ENCODE measurements at regions not wholly inside any gene's neighbourhood (a gene's known extent, or its start where the extent isn't known, plus 50 kb on each side); places are given as distances from the start of the nearest gene placed in this dataset.
"Not testable (repeated sequence)": the region's sequence is repeated elsewhere in the genome, so short reads cannot be mapped to it uniquely, and the experiment has no call there.

GRCh38 chr10:108632144-108632543 is 1291.2 kb downstream of the XPNPEP1 start:
- H3K27ac Mint-ChIP-seq = no peak overlapping the region
- H3K4me1 Mint-ChIP-seq = peaks cover 18 to 26% (median 21%) of the 10 kb centered on the region in 3 donors
- no peaks in the 10 kb centered on the region for H3K36me3 Mint-ChIP-seq
- H3K4me3 Mint-ChIP-seq = peak overlapping the region in 1 of 8 donors; percentile 1
- H3K27me3 Mint-ChIP-seq = no peaks in the 10 kb centered on the region
- ATAC-seq (ENCODE audit: low read depth in 2 of 2) (no peak), DNase-seq (no peak)
- H3K9me3 Mint-ChIP-seq = peaks cover 0 to 8% (median 2%) of the 10 kb centered on the region in 7 donors

- Mint-ChIP-seq H3K27me3 (no peaks in the 10 kb centered on the region), H3K9me3 (peaks cover 0 to 6% (median 1%) of the 10 kb centered on the region in 7 donors), H3K4me3 (peak overlapping the region in 1 of 8 donors; percentile 29), H3K27ac (peak overlapping the region in 2 of 6 donors; percentile 37 to 46), H3K36me3 (no peaks in the 10 kb centered on the region), H3K4me1 (peaks cover 18 to 26% (median 21%) of the 10 kb centered on the region in 3 donors)
- ATAC-seq (ENCODE audit: low read depth in 2 of 2) (peak; percentile 40 to 82), DNase-seq (no peak)
These were observed 1292.0 kb downstream of the XPNPEP1 start for GRCh38 chr10:108631332-108631731.

- ATAC-seq (ENCODE audit: low read depth in 2 of 2) = no peak
These were observed 1293.5 kb downstream of the XPNPEP1 start for GRCh38 chr10:108629834-108630233.

GRCh38 chr10:108624052-108624451 is 1299.3 kb downstream of the XPNPEP1 start:
- Mint-ChIP-seq H3K27me3 (peaks cover 0 to 6% (median 0%) of the 10 kb centered on the region in 3 donors), H3K4me1 (no peaks in the 10 kb centered on the region), H3K9me3 (peaks cover 0 to 10% (median 0%) of the 10 kb centered on the region in 7 donors), H3K27ac (no peak overlapping the region), H3K36me3 (no peaks in the 10 kb centered on the region), H3K4me3 (no peak overlapping the region)
- no peak for ATAC-seq (ENCODE audit: low read depth in 2 of 2)
- no peak for DNase-seq

More at GRCh38 chr10:108629834-108630233, 1293.5 kb downstream of the XPNPEP1 start:
- Mint-ChIP-seq H3K27me3 (peaks cover 0 to 6% (median 0%) of the 10 kb centered on the region in 3 donors), H3K9me3 (peaks cover 0 to 4% (median 0%) of the 10 kb centered on the region in 7 donors), H3K4me1 (peaks cover 18 to 26% (median 21%) of the 10 kb centered on the region in 3 donors), H3K27ac (peak overlapping the region in 1 of 6 donors; percentile 11), H3K36me3 (no peaks in the 10 kb centered on the region), H3K4me3 (no peak overlapping the region)
- no peak for DNase-seq

- Mint-ChIP-seq H3K4me1 (no peaks in the 10 kb centered on the region), H3K27me3 (peaks cover 0 to 4% (median 0%) of the 10 kb centered on the region in 3 donors), H3K27ac (no peak overlapping the region), H3K36me3 (no peaks in the 10 kb centered on the region), H3K4me3 (no peak overlapping the region), H3K9me3 (peaks cover 0 to 10% (median 0%) of the 10 kb centered on the region in 7 donors)
- ATAC-seq (ENCODE audit: low read depth in 2 of 2) = no peak
- DNase-seq = no peak
These were observed 1302.3 kb downstream of the XPNPEP1 start for GRCh38 chr10:108620821-108621534.

- Mint-ChIP-seq H3K4me3 (no peak overlapping the region), H3K27ac (no peak overlapping the region), H3K36me3 (no peaks in the 10 kb centered on the region), H3K9me3 (peaks cover 0 to 10% (median 0%) of the 10 kb centered on the region in 7 donors), H3K4me1 (no peaks in the 10 kb centered on the region), H3K27me3 (no peaks in the 10 kb centered on the region)
- ATAC-seq (ENCODE audit: low read depth in 2 of 2) (no peak), DNase-seq (no peak)
These were observed 1306.6 kb downstream of the XPNPEP1 start for GRCh38 chr10:108616559-108617285.

GRCh38 chr10:108615576-108616320 is 1307.6 kb downstream of the XPNPEP1 start:
- Mint-ChIP-seq H3K36me3 (no peaks in the 10 kb centered on the region), H3K9me3 (peaks cover 0 to 10% (median 0%) of the 10 kb centered on the region in 7 donors), H3K4me3 (no peak overlapping the region), H3K27me3 (no peaks in the 10 kb centered on the region), H3K27ac (no peak overlapping the region), H3K4me1 (no peaks in the 10 kb centered on the region)
- DNase-seq (no peak), ATAC-seq (ENCODE audit: low read depth in 2 of 2) (no peak)

- Mint-ChIP-seq H3K4me1 (no peaks in the 10 kb centered on the region), H3K4me3 (no peak overlapping the region)
These were observed 1310.8 kb downstream of the XPNPEP1 start for GRCh38 chr10:108612485-108612884.

GRCh38 chr10:108608860-108609259 is 1314.5 kb downstream of the XPNPEP1 start:
- ATAC-seq (ENCODE audit: low read depth in 2 of 2) (no peak), DNase-seq (no peak)
- H3K27me3 Mint-ChIP-seq = no peaks in the 10 kb centered on the region

More at GRCh38 chr10:108612485-108612884, 1310.8 kb downstream of the XPNPEP1 start:
- peaks cover 0 to 3% (median 0%) of the 10 kb centered on the region in 7 donors for H3K9me3 Mint-ChIP-seq
- no peak overlapping the region for H3K27ac Mint-ChIP-seq
- ATAC-seq (ENCODE audit: low read depth in 2 of 2) (no peak), DNase-seq (no peak)
- no peaks in the 10 kb centered on the region for H3K27me3 Mint-ChIP-seq
- no peaks in the 10 kb centered on the region for H3K36me3 Mint-ChIP-seq

GRCh38 chr10:108601851-108602250 is 1321.5 kb downstream of the XPNPEP1 start:
- no peaks in the 10 kb centered on the region for H3K36me3 Mint-ChIP-seq
- ATAC-seq (ENCODE audit: low read depth in 2 of 2) (no peak), DNase-seq (no peak)
- H3K9me3 Mint-ChIP-seq = peaks cover 0 to 10% (median 8%) of the 10 kb centered on the region in 7 donors
- H3K4me3 Mint-ChIP-seq = no peak overlapping the region
- peaks cover 0 to 5% (median 0%) of the 10 kb centered on the region in 3 donors for H3K4me1 Mint-ChIP-seq
- no peaks in the 10 kb centered on the region for H3K27me3 Mint-ChIP-seq
- H3K27ac Mint-ChIP-seq = no peak overlapping the region

More at GRCh38 chr10:108608860-108609259, 1314.5 kb downstream of the XPNPEP1 start:
- H3K36me3 Mint-ChIP-seq = no peaks in the 10 kb centered on the region
- no peak overlapping the region for H3K27ac Mint-ChIP-seq
- peaks cover 0 to 10% (median 8%) of the 10 kb centered on the region in 7 donors for H3K9me3 Mint-ChIP-seq
- no peaks in the 10 kb centered on the region for H3K4me1 Mint-ChIP-seq
- H3K4me3 Mint-ChIP-seq = no peak overlapping the region

GRCh38 chr10:108600511-108600910 is 1322.8 kb downstream of the XPNPEP1 start:
- not testable (repeated sequence) for ATAC-seq (ENCODE audit: low read depth in 2 of 2); H3K36me3 Mint-ChIP-seq; DNase-seq; H3K27ac Mint-ChIP-seq; H3K4me1 Mint-ChIP-seq; H3K27me3 Mint-ChIP-seq; H3K9me3 Mint-ChIP-seq
- peak overlapping the region in 2 of 8 donors; percentile 11 to 36 for H3K4me3 Mint-ChIP-seq

- not testable (repeated sequence) for ATAC-seq (ENCODE audit: low read depth in 2 of 2); H3K9me3 Mint-ChIP-seq; DNase-seq; H3K4me1 Mint-ChIP-seq; H3K36me3 Mint-ChIP-seq; H3K27me3 Mint-ChIP-seq
- H3K4me3 Mint-ChIP-seq = peak overlapping the region in 4 of 8 donors; percentile 2 to 57 (median 30)
- H3K27ac Mint-ChIP-seq = peak overlapping the region in 2 of 6 donors; percentile 51 to 68
These were observed 1324.0 kb downstream of the XPNPEP1 start for GRCh38 chr10:108599317-108599716.

- peaks cover 0 to 7% (median 0%) of the 10 kb centered on the region in 7 donors for H3K9me3 Mint-ChIP-seq
- H3K27ac Mint-ChIP-seq = peak overlapping the region in 2 of 6 donors; percentile 51 to 68
- peak overlapping the region in 2 of 8 donors; percentile 40 to 57 for H3K4me3 Mint-ChIP-seq
- H3K36me3 Mint-ChIP-seq = no peaks in the 10 kb centered on the region
- DNase-seq (no peak), ATAC-seq (ENCODE audit: low read depth in 2 of 2) (no peak)
- H3K27me3 Mint-ChIP-seq = no peaks in the 10 kb centered on the region
- H3K4me1 Mint-ChIP-seq = peaks cover 0 to 5% (median 0%) of the 10 kb centered on the region in 3 donors
These were observed 1324.5 kb downstream of the XPNPEP1 start for GRCh38 chr10:108598831-108599230.

Measured in naive B cell (primary cell).